ENCODE measurements at regions not wholly inside any gene's neighbourhood (a gene's known extent, or its start where the extent isn't known, plus 50 kb on each side); places are given as distances from the start of the nearest gene placed in this dataset.
A peak's percentile ranks its signal among the peaks of the same experiment; 100 is the strongest.

DNA sequence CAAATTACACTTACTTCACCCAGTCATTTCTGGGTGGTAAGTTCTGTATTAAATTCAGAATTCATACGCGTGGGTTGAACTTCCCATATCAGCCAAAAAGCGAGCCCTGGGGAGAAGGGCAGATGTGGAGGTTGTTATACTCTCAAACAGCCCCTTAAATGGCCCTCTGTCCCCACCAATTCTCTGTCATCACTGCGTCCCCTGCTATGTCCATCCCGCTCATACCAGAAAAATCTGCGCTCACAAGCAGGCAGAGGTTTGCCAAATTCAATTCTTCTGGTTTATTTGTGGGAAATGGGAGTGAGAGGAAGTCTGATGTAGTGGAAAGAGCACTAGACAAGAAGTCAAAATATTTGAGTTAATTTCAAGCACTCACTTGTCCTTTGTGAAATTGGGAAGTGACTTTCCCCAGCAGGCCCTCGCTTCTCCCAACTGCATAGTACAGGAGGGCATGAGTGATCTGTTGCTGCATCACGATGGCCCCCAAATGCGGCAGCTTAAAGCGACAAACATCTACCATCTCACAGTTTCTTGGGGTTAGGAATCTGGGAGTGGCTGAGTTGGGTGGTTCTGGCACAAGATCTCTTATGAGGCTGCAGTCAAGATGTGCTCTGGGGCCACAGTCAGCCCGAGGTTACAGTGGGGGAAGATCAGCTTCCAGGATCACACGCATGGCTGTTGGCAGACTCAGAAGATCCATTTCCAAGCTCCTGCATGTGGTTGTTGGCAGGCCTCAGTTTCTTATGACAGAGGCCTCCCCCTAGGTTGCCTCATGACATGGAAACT lies 67.7 kb downstream of the CPN2 start:
- Histone ChIP-seq H3K4me1 (peaks cover 0 to 21% (median 5%) of the 10 kb centered on the region in 6 donors), H3K27me3 (replicated peaks in 1 of 7) (no peaks in the 10 kb centered on the region), H3K4me3 (no peak overlapping the region), H3K9me3 (no peaks in the 10 kb centered on the region), H3K27ac (peak overlapping the region in 6 of 8 donors; percentile 19 to 54 (median 43)), H3K36me3 (no peaks in the 10 kb centered on the region)
- intact Hi-C loops (cut with DNase I; ENCODE audit: low total_unique reads): no loop called here
- no peak for TF ChIP-seq POLR2AphosphoS5 (IDR thresholded peaks at IDR 0.05)
- WGBS, 5 donors: 79 to 87% (median 84%) methylated on average over 12 of the region's 12 CpGs
- peak; percentile 40 for DNase-seq

DNA sequence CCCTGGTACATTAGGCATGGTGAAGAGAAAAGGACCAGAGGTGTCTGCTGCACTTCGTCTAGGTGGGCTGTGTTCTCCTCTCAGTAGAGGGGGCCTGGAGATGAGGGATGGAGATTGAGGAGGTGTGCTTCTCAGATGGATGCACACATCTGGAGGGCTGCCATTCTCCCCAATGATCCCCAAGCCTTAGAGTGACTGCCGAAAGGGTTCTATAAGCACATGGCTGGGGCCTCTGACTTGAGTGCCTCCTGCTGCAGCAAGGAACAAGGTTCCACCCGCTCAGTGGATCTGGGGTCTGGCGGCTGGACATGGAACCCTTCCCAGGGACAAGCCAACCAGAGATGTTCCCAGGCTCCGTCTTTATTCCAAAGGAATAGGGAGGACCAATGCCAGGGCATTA lies 66.8 kb downstream of the CPN2 start:
- WGBS, 5 donors: 89 to 97% (median 94%) methylated on average over 5 of the region's 5 CpGs
- H3K9me3 ChIP-seq: no peaks in the 10 kb centered on the region
- TF ChIP-seq POLR2AphosphoS5 (IDR thresholded peaks at IDR 0.05) (no peak), POLR2A (IDR thresholded peaks at IDR 0.05) (no peak)
- TF ChIP-seq, protein P1, sequence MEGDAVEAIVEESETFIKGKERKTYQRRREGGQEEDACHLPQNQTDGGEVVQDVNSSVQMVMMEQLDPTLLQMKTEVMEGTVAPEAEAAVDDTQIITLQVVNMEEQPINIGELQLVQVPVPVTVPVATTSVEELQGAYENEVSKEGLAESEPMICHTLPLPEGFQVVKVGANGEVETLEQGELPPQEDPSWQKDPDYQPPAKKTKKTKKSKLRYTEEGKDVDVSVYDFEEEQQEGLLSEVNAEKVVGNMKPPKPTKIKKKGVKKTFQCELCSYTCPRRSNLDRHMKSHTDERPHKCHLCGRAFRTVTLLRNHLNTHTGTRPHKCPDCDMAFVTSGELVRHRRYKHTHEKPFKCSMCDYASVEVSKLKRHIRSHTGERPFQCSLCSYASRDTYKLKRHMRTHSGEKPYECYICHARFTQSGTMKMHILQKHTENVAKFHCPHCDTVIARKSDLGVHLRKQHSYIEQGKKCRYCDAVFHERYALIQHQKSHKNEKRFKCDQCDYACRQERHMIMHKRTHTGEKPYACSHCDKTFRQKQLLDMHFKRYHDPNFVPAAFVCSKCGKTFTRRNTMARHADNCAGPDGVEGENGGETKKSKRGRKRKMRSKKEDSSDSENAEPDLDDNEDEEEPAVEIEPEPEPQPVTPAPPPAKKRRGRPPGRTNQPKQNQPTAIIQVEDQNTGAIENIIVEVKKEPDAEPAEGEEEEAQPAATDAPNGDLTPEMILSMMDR (IDR thresholded peaks at IDR 0.05 in 8 of 11, conservative IDR thresholded peaks at IDR 0.05 in 3 of 11): no peak
- intact Hi-C loops (cut with DNase I; ENCODE audit: low total_unique reads): no loop called here
- H3K27me3 ChIP-seq (replicated peaks in 1 of 7): no peaks in the 10 kb centered on the region
- no peak overlapping the region for H3K4me3 ChIP-seq
- H3K4me1 ChIP-seq: peaks cover 0 to 13% (median 0%) of the 10 kb centered on the region in 6 donors
- peak; percentile 51 for DNase-seq
- H3K27ac ChIP-seq: peak overlapping the region in 3 of 8 donors; percentile 19 to 53 (median 42)
- H3K36me3 ChIP-seq: no peaks in the 10 kb centered on the region

DNA sequence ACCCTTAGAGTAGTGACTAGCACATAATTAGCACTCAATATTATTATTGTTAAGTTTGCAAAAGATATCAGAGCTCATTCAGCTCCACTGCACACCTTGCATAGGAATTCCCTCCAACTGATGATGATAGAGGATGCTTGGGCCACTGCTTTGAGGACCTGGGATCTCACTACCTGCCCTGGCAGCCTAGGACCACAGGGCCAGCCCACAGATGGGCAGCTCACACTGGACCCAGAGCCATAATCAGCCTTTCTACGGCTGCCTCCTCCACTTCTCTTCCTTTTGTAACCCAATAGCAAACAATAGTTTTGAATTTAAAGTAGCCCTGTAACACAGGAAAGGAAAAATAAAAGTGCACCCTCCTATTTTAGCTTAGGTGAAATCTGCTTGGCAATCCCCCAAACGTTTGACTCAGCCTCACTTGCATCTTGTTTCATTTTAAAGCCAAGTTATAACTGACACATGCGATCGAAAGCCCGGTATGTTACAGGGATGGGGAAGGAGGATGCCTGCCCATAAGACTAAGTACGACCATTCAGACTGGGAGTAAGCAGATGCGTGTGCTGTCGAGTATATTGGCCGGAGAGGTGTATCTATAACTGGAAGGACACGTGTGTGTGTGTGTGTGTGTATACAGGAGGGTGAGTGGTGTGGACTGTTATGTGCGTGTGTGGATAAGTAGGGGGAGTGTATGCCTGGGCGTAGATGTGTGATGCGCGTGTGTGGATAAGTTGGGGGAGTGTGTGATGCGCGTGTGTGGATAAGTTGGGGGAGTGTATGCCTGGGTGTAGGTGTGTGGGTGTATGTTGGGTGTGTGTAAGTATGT lies 65.9 kb downstream of the CPN2 start:
- TF ChIP-seq, protein P1 (IDR thresholded peaks at IDR 0.05 in 8 of 11, conservative IDR thresholded peaks at IDR 0.05 in 3 of 11): no peak
- no peak for TF ChIP-seq POLR2A (IDR thresholded peaks at IDR 0.05)
- TF ChIP-seq POLR2AphosphoS5 (IDR thresholded peaks at IDR 0.05): no peak
- H3K27ac ChIP-seq: no peak overlapping the region
- intact Hi-C loops (cut with DNase I; ENCODE audit: low total_unique reads): no loop called here
- H3K9me3 ChIP-seq: peaks cover 0 to 2% (median 0%) of the 10 kb centered on the region in 8 donors
- WGBS, 5 donors: 71 to 76% (median 73%) methylated on average over 16 of the region's 16 CpGs
- H3K4me3 ChIP-seq: no peak overlapping the region
- no peaks in the 10 kb centered on the region for H3K36me3 ChIP-seq
- H3K4me1 ChIP-seq: peaks cover 0 to 10% (median 0%) of the 10 kb centered on the region in 6 donors
- DNase-seq: no peak
- H3K27me3 ChIP-seq (replicated peaks in 1 of 7): no peaks in the 10 kb centered on the region

DNA sequence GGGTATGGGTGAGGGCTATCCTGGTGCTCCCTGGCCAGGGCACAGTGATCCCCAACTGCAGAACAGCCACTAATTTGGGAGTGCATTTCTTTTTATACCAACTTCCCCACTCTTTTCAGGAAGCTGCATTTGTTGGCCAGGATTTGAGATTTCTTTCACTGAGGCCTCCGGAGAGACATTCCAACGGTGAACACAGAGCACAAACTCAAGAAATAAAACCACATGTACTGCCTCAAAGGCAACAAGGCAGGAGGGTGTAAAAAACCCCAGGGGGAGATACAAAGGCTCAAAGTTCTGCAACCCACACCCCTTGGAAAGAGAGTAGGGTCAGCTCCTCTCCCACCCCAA lies 65.3 kb downstream of the CPN2 start:
- TF ChIP-seq, protein P1 (IDR thresholded peaks at IDR 0.05 in 8 of 11, conservative IDR thresholded peaks at IDR 0.05 in 3 of 11): no peak
- intact Hi-C loops (cut with DNase I; ENCODE audit: low total_unique reads): no loop called here
- DNase-seq: no peak

More for the DNA sequence above, 65.3 kb downstream of the CPN2 start:
- Histone ChIP-seq H3K4me1 (peaks cover 0 to 10% (median 0%) of the 10 kb centered on the region in 6 donors), H3K27ac (no peak overlapping the region), H3K36me3 (no peaks in the 10 kb centered on the region), H3K27me3 (replicated peaks in 1 of 7) (no peaks in the 10 kb centered on the region), H3K9me3 (peaks cover 0 to 8% (median 1%) of the 10 kb centered on the region in 8 donors), H3K4me3 (no peak overlapping the region)
- WGBS, 5 donors: 18 to 34% (median 31%) methylated on average over 2 of the region's 2 CpGs

All from spleen (tissue), 11 donors.